ENCODE measurements at regions not wholly inside any gene's neighbourhood (a gene's known extent, or its start where the extent isn't known, plus 50 kb on each side); places are given as distances from the start of the nearest gene placed in this dataset.

DNA sequence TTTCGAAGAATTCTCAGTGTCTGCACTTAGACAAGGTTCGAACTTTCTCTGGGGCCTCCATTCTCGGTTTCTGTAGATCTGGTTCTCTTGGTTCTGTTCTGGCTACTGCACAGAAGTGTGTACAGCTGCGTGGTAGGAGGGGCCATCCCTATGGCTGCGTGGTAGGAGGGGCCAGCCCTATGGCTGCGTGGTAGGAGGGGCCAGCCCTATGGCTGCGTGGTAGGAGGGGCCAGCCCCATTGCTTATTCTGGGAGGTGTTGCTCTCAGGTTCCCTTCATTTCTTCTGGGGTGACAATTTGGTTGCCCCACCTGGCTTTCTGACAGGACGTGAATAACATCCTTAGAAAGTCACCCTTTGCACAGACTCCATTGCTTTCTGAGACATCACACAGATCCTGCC is 65.2 kb upstream of the CHST15 start:
- TF ChIP-seq YY1 (IDR thresholded peaks at IDR 0.05; ENCODE audit: insufficient read depth, insufficient read length) (no peak), SUZ12 (IDR thresholded peaks at IDR 0.05; ENCODE audit: extremely low read depth, insufficient read depth, insufficient read length) (no peak)

All from NT2/D1 (cell line).